ENCODE measurements at regions not wholly inside any gene's neighbourhood (a gene's known extent, or its start where the extent isn't known, plus 50 kb on each side); places are given as distances from the start of the nearest gene placed in this dataset.
A peak's percentile ranks its signal among the peaks of the same experiment; 100 is the strongest.
"Not testable (repeated sequence)": the region's sequence is repeated elsewhere in the genome, so short reads cannot be mapped to it uniquely, and the experiment has no call there.

DNA sequence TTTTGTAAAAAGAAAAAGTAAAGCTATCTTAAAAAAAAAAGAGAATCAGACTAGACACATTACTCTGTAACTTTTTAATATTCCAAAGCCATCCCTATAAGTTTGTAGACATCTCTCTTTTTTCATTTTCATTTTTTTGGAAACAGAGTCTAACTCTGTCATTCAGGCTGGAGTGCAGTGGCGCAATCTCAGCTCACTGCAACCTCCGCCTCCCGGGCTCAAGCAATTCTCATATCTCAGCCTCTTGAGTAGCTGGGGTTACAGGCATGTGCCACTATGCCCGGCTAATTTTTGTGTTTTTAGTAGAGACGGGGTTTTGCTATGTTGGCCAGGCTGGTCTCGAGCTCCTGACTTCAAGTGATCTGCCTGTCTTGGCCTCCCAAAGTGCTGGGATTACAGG, 51.4 kb upstream of the ANKH start:
- DNase-seq = not testable (repeated sequence)

DNA sequence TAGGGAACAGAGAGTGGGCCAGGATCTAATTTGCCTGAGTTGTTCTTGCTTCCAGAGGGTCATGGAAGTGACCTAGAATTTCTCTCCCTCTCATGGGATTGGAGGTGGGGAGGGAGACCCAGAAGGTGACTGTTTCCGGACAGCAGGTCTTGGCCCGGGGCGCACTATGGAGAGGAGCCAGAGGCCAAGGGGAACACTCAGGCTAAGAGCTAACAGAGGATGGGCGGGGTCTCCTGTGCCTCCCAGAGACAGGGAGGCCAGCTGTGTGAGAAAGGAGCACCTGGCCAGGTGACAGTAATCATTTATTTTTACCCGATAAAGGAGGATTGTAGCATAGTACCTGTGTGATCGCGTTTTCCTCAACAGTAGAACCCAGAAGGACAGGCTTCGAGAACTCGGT, 50.9 kb upstream of the ANKH start:
- DNase-seq = peak; percentile 2

Data from NCI-H2029 (cell line).